Ectodermal cell (in vitro differentiated cells): ENCODE measurements at regions not wholly inside any gene's neighbourhood (a gene's known extent, or its start where the extent isn't known, plus 50 kb on each side); places are given as distances from the start of the nearest gene placed in this dataset.

Experiments
- H3K27ac ChIP-seq: 2 replicates; pipeline ENCODE4 v1.7.0; 2013; ENCODE audit warnings: mild to moderate bottlenecking, low read depth, low read length; ENCODE audit not compliant: insufficient read depth, poor library complexity, severe bottlenecking
- H3K27me3 ChIP-seq: 2 replicates; pipeline ENCODE4 v1.7.0; 2013; ENCODE audit warnings: mild to moderate bottlenecking, low read length; ENCODE audit not compliant: insufficient read depth, control insufficient read depth, poor library complexity, severe bottlenecking
- H3K36me3 ChIP-seq: one replicate; pipeline ENCODE4 v1.7.0; 2013; ENCODE audit warnings: low read length; ENCODE audit not compliant: control insufficient read depth, insufficient read depth
- H3K4me1 ChIP-seq: one replicate; pipeline ENCODE4 v1.7.0; 2013; ENCODE audit warnings: low read length; ENCODE audit not compliant: control insufficient read depth, insufficient read depth
- H3K4me3 ChIP-seq: 2 replicates; pipeline ENCODE4 v1.7.0; 2013; ENCODE audit warnings: low read depth, low read length, control low read depth; ENCODE audit not compliant: insufficient read depth
- H3K9me3 ChIP-seq: 2 replicates; pipeline ENCODE4 v1.7.0; 2013; ENCODE audit warnings: mild to moderate bottlenecking, low read length, moderate library complexity; ENCODE audit not compliant: control insufficient read depth
- WGBS, 2 experiments: methylation state at CpG; one replicate each; pipeline ENCODE4 v1.1.7; 2013; ENCODE audit warnings: missing lambda C conversion rate in 2 of 2; 5-methylcytosine and 5-hydroxymethylcytosine counted together

- Histone ChIP-seq H3K27ac (no peak overlapping the region), H3K9me3 (no peaks in the 10 kb centered on the region), H3K27me3 (no peaks in the 10 kb centered on the region), H3K4me1 (peaks cover 5% of the 10 kb centered on the region), H3K36me3 (no peaks in the 10 kb centered on the region), H3K4me3 (no peak overlapping the region)
- 71 to 80% methylated on average over 1 to 2 of the region's 2 CpGs for WGBS, 2 experiments
Observed at GRCh38 chr15:85324202-85324601, 56.2 kb upstream of the AKAP13 start.

DNA sequence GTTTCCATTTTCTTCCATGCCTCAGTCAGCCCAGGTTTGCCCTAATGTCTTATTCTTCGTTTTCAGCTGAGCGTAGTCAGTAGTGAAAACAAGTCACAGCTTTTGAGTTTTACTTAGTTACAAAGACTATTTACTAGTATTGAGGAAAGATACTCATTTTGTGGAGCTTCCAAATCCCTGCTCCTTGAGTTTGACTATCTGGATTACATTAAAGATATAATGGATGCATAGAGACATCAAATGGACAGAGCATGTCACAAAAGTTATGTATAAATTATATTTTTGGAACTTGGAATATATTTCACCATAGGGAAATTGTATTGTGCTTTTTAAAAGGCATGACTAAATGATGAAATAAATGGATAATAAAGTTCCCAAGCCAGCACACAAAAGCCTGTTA is 54.6 kb upstream of the AKAP13 start:
- WGBS, 2 experiments, result 87 to 100% methylated on average over 2 of the region's 2 CpGs
- Histone ChIP-seq H3K4me1 (peaks cover 5% of the 10 kb centered on the region), H3K27me3 (no peaks in the 10 kb centered on the region), H3K27ac (no peak overlapping the region), H3K9me3 (no peaks in the 10 kb centered on the region), H3K36me3 (no peaks in the 10 kb centered on the region), H3K4me3 (no peak overlapping the region)

DNA sequence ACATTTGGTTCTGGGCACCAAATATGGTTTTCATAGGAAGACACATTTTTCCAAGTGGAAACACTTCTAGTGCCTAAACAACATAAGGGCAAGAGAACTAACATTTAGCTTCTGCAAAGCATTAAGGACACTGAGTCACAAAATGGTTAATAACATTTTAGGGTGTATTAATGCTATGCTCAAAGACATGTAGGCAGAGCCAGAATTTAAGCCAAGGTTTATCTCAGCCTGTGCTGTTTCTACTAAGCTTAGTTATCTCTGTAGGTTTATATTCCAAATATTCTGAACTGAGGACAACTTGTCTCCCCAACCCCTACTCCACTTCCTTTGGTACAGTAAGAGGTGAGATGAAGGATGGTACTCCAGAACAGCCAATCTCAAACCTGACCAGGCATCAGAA is 54.1 kb upstream of the AKAP13 start:
- no peak overlapping the region for H3K4me3 ChIP-seq
- no peaks in the 10 kb centered on the region for H3K27me3 ChIP-seq
- H3K9me3 ChIP-seq, result no peaks in the 10 kb centered on the region
- no peak overlapping the region for H3K27ac ChIP-seq
- H3K4me1 ChIP-seq, result peaks cover 6% of the 10 kb centered on the region
- H3K36me3 ChIP-seq, result no peaks in the 10 kb centered on the region

DNA sequence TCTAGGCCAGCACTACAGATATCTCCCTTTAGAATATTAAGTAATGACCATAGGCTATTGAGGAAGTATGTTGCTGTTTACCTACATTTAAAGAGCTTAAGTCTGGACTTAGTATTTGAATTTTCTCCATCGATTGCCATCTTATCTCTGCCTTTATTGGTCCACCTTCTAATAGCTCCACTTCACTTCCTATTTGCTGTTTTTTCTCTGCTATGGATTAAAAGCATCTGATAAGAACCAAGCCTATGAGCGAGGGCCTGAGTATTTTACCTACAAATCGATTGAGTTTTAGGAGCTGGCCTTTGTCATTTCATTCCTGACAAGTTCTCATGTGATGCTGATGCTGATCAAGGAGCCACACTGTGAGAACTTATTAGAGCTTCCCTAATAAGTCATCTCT is 52.6 kb upstream of the AKAP13 start:
- 95% methylated on average over 3 of the region's 3 CpGs for WGBS, 2 experiments
- no peaks in the 10 kb centered on the region for H3K27me3 ChIP-seq
- no peaks in the 10 kb centered on the region for H3K9me3 ChIP-seq
- H3K27ac ChIP-seq, result no peak overlapping the region
- H3K4me1 ChIP-seq, result peaks cover 10% of the 10 kb centered on the region
- H3K36me3 ChIP-seq, result no peaks in the 10 kb centered on the region
- H3K4me3 ChIP-seq, result no peak overlapping the region

GRCh38 chr15:85329561-85330422 is 50.6 kb upstream of the AKAP13 start:
- Histone ChIP-seq H3K27me3 (no peaks in the 10 kb centered on the region), H3K4me1 (peaks cover 10% of the 10 kb centered on the region), H3K36me3 (no peaks in the 10 kb centered on the region), H3K9me3 (no peaks in the 10 kb centered on the region), H3K4me3 (no peak overlapping the region), H3K27ac (no peak overlapping the region)
- 83 to 85% methylated on average over 19 of the region's 19 CpGs for WGBS, 2 experiments
